ENCODE measurements at regions not wholly inside any gene's neighbourhood (a gene's known extent, or its start where the extent isn't known, plus 50 kb on each side); places are given as distances from the start of the nearest gene placed in this dataset.

- in situ Hi-C loops (cut with MboI; ENCODE audit: low sequenced_read_pairs), result no loop called here
- no peak overlapping the region for H3K14ac ChIP-seq (replicated peaks; ENCODE audit: low read depth, low read length)
- ChIA-PET CTCF (no interaction called here), POLR2A (ENCODE audit: unreplicated experiment) (no interaction called here)
- no peak overlapping the region for H3K18ac ChIP-seq (ENCODE audit: low read depth, low read length)
- no peak overlapping the region for H2AK5ac ChIP-seq (ENCODE audit: low read depth, low read length)
- no peak overlapping the region for H3K9ac ChIP-seq (ENCODE audit: low read depth, low read length)
- no peaks in the 10 kb centered on the region for H3K9me3 ChIP-seq (ENCODE audit: control insufficient read depth, insufficient read depth, low read length)
- H3K4me1 ChIP-seq (ENCODE audit: control insufficient read depth, insufficient read depth, low read length), result no peaks in the 10 kb centered on the region
- H2AFZ ChIP-seq (replicated peaks; ENCODE audit: low read length, poor library complexity), result no peak overlapping the region
- H4K20me1 ChIP-seq (ENCODE audit: insufficient read depth, low read length), result no peaks in the 10 kb centered on the region
- H2BK20ac ChIP-seq (ENCODE audit: low read depth, low read length), result no peak overlapping the region
- H2BK5ac ChIP-seq (ENCODE audit: low read depth, low read length, poor library complexity, severe bottlenecking), result no peak overlapping the region
- no peak overlapping the region for H3K56ac ChIP-seq (ENCODE audit: extremely low read depth, insufficient read depth, low read length)
- no peak for DNase-seq
- no peak for ATAC-seq (ENCODE audit: low read depth)
- H4K5ac ChIP-seq (ENCODE audit: low read depth, low read length), result no peak overlapping the region
- no TSS peak for BruUV-seq (replicated peaks)
- no peaks in the 10 kb centered on the region for H3K79me1 ChIP-seq (ENCODE audit: low read depth in 1 of 2, low read length in 2 of 2)
- no peak overlapping the region for H2AK9ac ChIP-seq (replicated peaks; ENCODE audit: low read depth, low read length, poor library complexity)
- intact Hi-C loops (cut with micrococcal nuclease), result no loop called here
- no peak for TF ChIP-seq RAD21 (IDR thresholded peaks at IDR 0.05; ENCODE audit: low read length)
- TF ChIP-seq POLR2A (IDR thresholded peaks at IDR 0.05; ENCODE audit: low read depth, low read length), result no peak
- TF ChIP-seq USF2 (IDR thresholded peaks at IDR 0.05; ENCODE audit: low read depth, low read length), result no peak
- no peak for TF ChIP-seq BHLHE40 (IDR thresholded peaks at IDR 0.05; ENCODE audit: low read depth, low read length)
- TF ChIP-seq SMC3 (IDR thresholded peaks at IDR 0.05; ENCODE audit: low read depth, low read length), result no peak
- no peak for TF ChIP-seq MAFK (IDR thresholded peaks at IDR 0.05; ENCODE audit: low read depth, low read length)
- TF ChIP-seq CHD1 (IDR thresholded peaks at IDR 0.05; ENCODE audit: low read depth, low read length), result no peak
- no peak for TF ChIP-seq CTCF (conservative IDR thresholded peaks at IDR 0.05; ENCODE audit: low read depth, low read length)
- TF ChIP-seq ELK1 (IDR thresholded peaks at IDR 0.05; ENCODE audit: borderline replicate concordance, low read depth, low read length), result no peak
- TF ChIP-seq NFE2L2 (IDR thresholded peaks at IDR 0.05; ENCODE audit: low read depth, low read length), result no peak
- TF ChIP-seq MAZ (IDR thresholded peaks at IDR 0.05; ENCODE audit: borderline replicate concordance, low read depth, low read length), result no peak
- no peak for TF ChIP-seq RCOR1 (IDR thresholded peaks at IDR 0.05; ENCODE audit: insufficient replicate concordance, low read length)
- no peak for TF ChIP-seq FOS (IDR thresholded peaks at IDR 0.05; ENCODE audit: low read depth, low read length)
- TF ChIP-seq MXI1 (IDR thresholded peaks at IDR 0.05; ENCODE audit: borderline replicate concordance, low read depth, low read length), result no peak
- no peak for TF ChIP-seq RFX5 (IDR thresholded peaks at IDR 0.05; ENCODE audit: low read depth, low read length)
- no peak for TF ChIP-seq CEBPB (IDR thresholded peaks at IDR 0.05; ENCODE audit: low read depth, low read length)
- H3K23ac ChIP-seq (ENCODE audit: low read depth, low read length), result no peak overlapping the region
- H3K9me1 ChIP-seq (ENCODE audit: insufficient read depth, low read length), result no peaks in the 10 kb centered on the region
- no peak overlapping the region for H3K4me2 ChIP-seq (ENCODE audit: low read depth, low read length)
- no peaks in the 10 kb centered on the region for H3K36me3 ChIP-seq (ENCODE audit: control insufficient read depth, insufficient read depth, low read length)
- H4K91ac ChIP-seq (ENCODE audit: insufficient read depth, low read depth, low read length), result no peak overlapping the region
- H2BK120ac ChIP-seq (ENCODE audit: low read depth, low read length), result no peak overlapping the region
- H4K8ac ChIP-seq (ENCODE audit: low read depth in 2 of 2, low read length in 2 of 2), result no peak overlapping the region
- dilution Hi-C loops (cut with HindIII; ENCODE audit: low sequenced_read_pairs, unreplicated experiment), result no loop called here
- no peak overlapping the region for H3K4ac ChIP-seq (ENCODE audit: low read depth, low read length)
- no peaks in the 10 kb centered on the region; the same call in 1 of the 2 replicates for H3K27me3 ChIP-seq (ENCODE audit: control insufficient read depth, insufficient read depth, low read length)
- no peak overlapping the region for H2BK15ac ChIP-seq (ENCODE audit: low read depth, low read length)
- H3K4me3 ChIP-seq (ENCODE audit: insufficient read depth, low read depth, low read length), result no peak overlapping the region
- no peak overlapping the region for H3K27ac ChIP-seq (ENCODE audit: insufficient read depth, low read length)
Observed at GRCh38 chr1:157239936-157240335, 101.7 kb upstream of the ETV3 start.
